GM23338 (cell line): ENCODE measurements at regions not wholly inside any gene's neighbourhood (a gene's known extent, or its start where the extent isn't known, plus 50 kb on each side); places are given as distances from the start of the nearest gene placed in this dataset.

Source experiments
- ATAC-seq: fragments of 200-7000 bp; cut with Tn5 transposase; 3 replicates; pipeline ENCODE4 v1.9.1; 2020
- DNase-seq: peaks from one replicate; pipeline ENCODE4 v3.0.0-alpha.2; 2015; ENCODE audit warnings: low spot score
- H2AFZ ChIP-seq: fragments of 200-600 bp; sonication (generic); 2 replicates; pipeline ENCODE4 v1.8.0; 2016; ENCODE audit warnings: antibody characterized with exemption, mild to moderate bottlenecking, moderate library complexity
- H3F3A ChIP-seq: fragments of 200-600 bp; sonication (generic); replicated peaks from 2 replicates; pipeline ENCODE4 v1.8.0; 2017; ENCODE audit warnings: antibody characterized with exemption, mixed run types, low read depth
- H3K27ac ChIP-seq: fragments of 200-600 bp; sonication (generic); 2 replicates; pipeline ENCODE4 v1.6.1; 2016; ENCODE audit warnings: low read depth
- H3K27me3 ChIP-seq: fragments of 200-600 bp; sonication (generic); 2 replicates; pipeline ENCODE4 v1.8.0; 2016; ENCODE audit warnings: mild to moderate bottlenecking, mixed run types, moderate library complexity; ENCODE audit not compliant: insufficient read depth
- H3K36me3 ChIP-seq: fragments of 200-600 bp; sonication (generic); 2 replicates; pipeline ENCODE4 v1.8.0; 2016; ENCODE audit warnings: mild to moderate bottlenecking; ENCODE audit not compliant: insufficient read depth
- H3K4me1 ChIP-seq: fragments of 200-600 bp; sonication (generic); 2 replicates; pipeline ENCODE4 v1.8.0; 2016; ENCODE audit warnings: mild to moderate bottlenecking, moderate library complexity; ENCODE audit not compliant: insufficient read depth
- H3K4me2 ChIP-seq: fragments of 200-600 bp; sonication (generic); 2 replicates; pipeline ENCODE4 v1.7.1; 2017; ENCODE audit warnings: mixed run types
- H3K4me3 ChIP-seq: fragments of 200-600 bp; sonication (generic); 2 replicates; pipeline ENCODE4 v1.6.1; 2016; ENCODE audit warnings: mixed run types
- H3K79me2 ChIP-seq: fragments of 200-600 bp; sonication (generic); replicated peaks from 2 replicates; pipeline ENCODE4 v1.8.0; 2017; ENCODE audit warnings: mild to moderate bottlenecking; ENCODE audit not compliant: insufficient read depth
- H3K9me2 ChIP-seq: fragments of 200-600 bp; sonication (generic); 2 replicates; pipeline ENCODE4 v1.8.0; 2017; ENCODE audit not compliant: insufficient read depth
- H4K20me1 ChIP-seq: fragments of 200-600 bp; sonication (generic); replicated peaks from 2 replicates; pipeline ENCODE4 v1.8.0; 2017; ENCODE audit warnings: mild to moderate bottlenecking; ENCODE audit not compliant: insufficient read depth
- H3K27ac Mint-ChIP-seq: 2 replicates; pipeline ENCODE4 v1.8.0; 2020; ENCODE audit warnings: inconsistent platforms, mild to moderate bottlenecking, moderate library complexity, mixed read lengths
- H3K27me3 Mint-ChIP-seq: 3 replicates; pipeline ENCODE4 v1.8.0; 2022; ENCODE audit warnings: low read depth, mild to moderate bottlenecking, moderate library complexity, mixed read lengths, inconsistent platforms; ENCODE audit not compliant: insufficient read depth, poor library complexity
- H3K36me3 Mint-ChIP-seq: 3 replicates; pipeline ENCODE4 v1.8.0; 2021; ENCODE audit warnings: low read depth, mild to moderate bottlenecking, inconsistent platforms, moderate library complexity, mixed read lengths
- H3K4me1 Mint-ChIP-seq: 3 replicates; pipeline ENCODE4 v1.8.0; 2020; ENCODE audit warnings: mild to moderate bottlenecking, inconsistent platforms, mixed read lengths
- H3K4me3 Mint-ChIP-seq: 3 replicates; pipeline ENCODE4 v1.8.0; 2021; ENCODE audit warnings: moderate library complexity, mild to moderate bottlenecking, inconsistent platforms, mixed read lengths
- H3K9me3 Mint-ChIP-seq: 3 replicates; pipeline ENCODE4 v1.8.0; 2020; ENCODE audit warnings: moderate library complexity, mild to moderate bottlenecking, inconsistent platforms, mixed read lengths
- CREB1 ChIP-seq: fragments of 250-450 bp; sonication (Bioruptor Pico); IDR thresholded peaks from 2 replicates; pipeline ENCODE4 v1.5.0; 2020; ENCODE audit warnings: low read depth, mild to moderate bottlenecking, moderate library complexity
- CTCF ChIP-seq, 2 experiments: fragments of 200-600 bp in 1 of 2; sonication (generic) in 1 of 2; conservative IDR thresholded peaks; 2 replicates each; pipeline versions ENCODE4 v1.5.1 to v1.6.1; 2016 to 2017; ENCODE audit warnings: antibody characterized with exemption in 2 of 2, low read depth in 2 of 2, mild to moderate bottlenecking in 2 of 2, moderate library complexity in 1 of 2
- ETS1 ChIP-seq: IDR thresholded peaks from 2 replicates; pipeline ENCODE4 v1.6.1; 2016; ENCODE audit warnings: antibody characterized with exemption
- EZH2 ChIP-seq: fragments of 200-600 bp; sonication (generic); IDR thresholded peaks from one replicate; pipeline ENCODE4 v1.8.0; 2017; ENCODE audit warnings: antibody characterized with exemption, mild to moderate bottlenecking, low read depth; ENCODE audit not compliant: unreplicated experiment
- EZH2phosphoT487 ChIP-seq: fragments of 200-600 bp; sonication (generic); IDR thresholded peaks from one replicate; pipeline ENCODE4 v1.8.1; 2018; ENCODE audit warnings: antibody characterized with exemption; ENCODE audit not compliant: unreplicated experiment
- JUNB ChIP-seq: IDR thresholded peaks from one replicate; pipeline ENCODE4 v1.6.1; 2016; ENCODE audit warnings: antibody characterized with exemption; ENCODE audit not compliant: unreplicated experiment
- NANOG ChIP-seq: IDR thresholded peaks from 2 replicates; pipeline ENCODE4 v1.6.1; 2016; ENCODE audit warnings: antibody characterized with exemption, borderline replicate concordance
- POLR2AphosphoS5 ChIP-seq: IDR thresholded peaks from 2 replicates; pipeline ENCODE4 v1.6.1; 2016; ENCODE audit warnings: antibody characterized with exemption, low read depth
- REST ChIP-seq: IDR thresholded peaks from one replicate; pipeline ENCODE4 v1.6.1; 2018; ENCODE audit warnings: antibody characterized with exemption; ENCODE audit not compliant: unreplicated experiment
- STAT1 ChIP-seq: IDR thresholded peaks from one replicate; pipeline ENCODE4 v1.6.1; 2016; ENCODE audit warnings: antibody characterized with exemption; ENCODE audit not compliant: unreplicated experiment
- ZNF114 ChIP-seq: fragments of 250-450 bp; sonication (Bioruptor Pico); IDR thresholded peaks from 2 replicates; pipeline ENCODE4 v1.5.0; 2020; ENCODE audit warnings: mild to moderate bottlenecking, moderate library complexity
- ZNF331 ChIP-seq: fragments of 250-450 bp; sonication (Bioruptor Pico); IDR thresholded peaks from 2 replicates; pipeline ENCODE4 v1.5.0; 2020; ENCODE audit warnings: low read depth, mild to moderate bottlenecking, moderate library complexity

- H3K4me2 ChIP-seq: no peak overlapping the region
- Mint-ChIP-seq H3K27ac (no peak overlapping the region), H3K4me3 (no peak overlapping the region), H3K4me1 (no peaks in the 10 kb centered on the region; the same call in 1 of the 3 replicates), H3K36me3 (no peaks in the 10 kb centered on the region), H3K9me3 (no peaks in the 10 kb centered on the region), H3K27me3 (peaks cover 4% of the 10 kb centered on the region)
- H3K27me3 ChIP-seq: no peaks in the 10 kb centered on the region
- TF ChIP-seq ETS1: no peak
- no peak for TF ChIP-seq POLR2AphosphoS5
- no peak for TF ChIP-seq STAT1
- TF ChIP-seq ZNF331 (CRISPR knock-in tag): no peak
- TF ChIP-seq CTCF (conservative IDR thresholded peaks at IDR 0.05; ENCODE audit: low read depth in 2 of 2): no peak
- no peak for TF ChIP-seq JUNB
- no peak for ATAC-seq
- no peaks in the 10 kb centered on the region for H3F3A ChIP-seq
- no peaks in the 10 kb centered on the region for H3K9me2 ChIP-seq
- H3K36me3 ChIP-seq: no peaks in the 10 kb centered on the region
- H3K27ac ChIP-seq: no peak overlapping the region
- no peaks in the 10 kb centered on the region for H3K79me2 ChIP-seq
- no peak for DNase-seq
- no peak overlapping the region for H2AFZ ChIP-seq
- H4K20me1 ChIP-seq: no peaks in the 10 kb centered on the region
- H3K4me1 ChIP-seq: peaks cover 7% of the 10 kb centered on the region; the same call in 1 of the 2 replicates
- H3K4me3 ChIP-seq: no peak overlapping the region
These were observed 82.5 kb upstream of the AFF2 start for GRCh38 chrX:148417934-148418333.

- Mint-ChIP-seq H3K9me3 (no peaks in the 10 kb centered on the region), H3K27me3 (peaks cover 4% of the 10 kb centered on the region), H3K4me3 (no peak overlapping the region), H3K27ac (no peak overlapping the region), H3K36me3 (no peaks in the 10 kb centered on the region; the same call in 2 of the 3 replicates), H3K4me1 (peaks cover 18% of the 10 kb centered on the region)
- no peaks in the 10 kb centered on the region for H3F3A ChIP-seq
- TF ChIP-seq CTCF (conservative IDR thresholded peaks at IDR 0.05; ENCODE audit: low read depth in 2 of 2) (no peak), REST (no peak), POLR2AphosphoS5 (no peak), CREB1 (CRISPR knock-in tag) (no peak), STAT1 (no peak), NANOG (no peak), ZNF114 (CRISPR knock-in tag) (no peak), EZH2phosphoT487 (no peak), ETS1 (no peak), EZH2 (no peak)
- ATAC-seq (no peak), DNase-seq (no peak)
- H4K20me1 ChIP-seq: no peaks in the 10 kb centered on the region
- no peak overlapping the region for H3K4me2 ChIP-seq
- H3K4me1 ChIP-seq: peaks cover 10% of the 10 kb centered on the region
- no peak overlapping the region for H3K27ac ChIP-seq
- H3K27me3 ChIP-seq: 0 out of 2 replicates have a peak, but pooled peaks cover 2% of the 10 kb centered on the region
- no peaks in the 10 kb centered on the region for H3K36me3 ChIP-seq
- no peaks in the 10 kb centered on the region for H3K79me2 ChIP-seq
- H2AFZ ChIP-seq: no peak overlapping the region
- H3K4me3 ChIP-seq: no peak overlapping the region
- no peaks in the 10 kb centered on the region for H3K9me2 ChIP-seq
These were observed 77.9 kb upstream of the AFF2 start for GRCh38 chrX:148422526-148422925.
